GM18907 (cell line): ENCODE measurements at regions not wholly inside any gene's neighbourhood (a gene's known extent, or its start where the extent isn't known, plus 50 kb on each side); places are given as distances from the start of the nearest gene placed in this dataset.
"Not testable (repeated sequence)": the region's sequence is repeated elsewhere in the genome, so short reads cannot be mapped to it uniquely, and the experiment has no call there.

Experiments used
- ATAC-seq: cut with Tn5 transposase; IDR thresholded peaks from one replicate; pipeline ENCODE4 v1.9.1; 2021; ENCODE audit warnings: mild to moderate bottlenecking, moderate library complexity; ENCODE audit not compliant: unreplicated experiment

- ATAC-seq: no peak
Observed at GRCh38 chr5:93235761-93236160, 345.3 kb downstream of the NR2F1-AS1 start.

- ATAC-seq: no peak
Observed at GRCh38 chr5:93226202-93226735, 354.8 kb downstream of the NR2F1-AS1 start.

- no peak for ATAC-seq
Observed at GRCh38 chr5:93225748-93226147, 355.3 kb downstream of the NR2F1-AS1 start.

GRCh38 chr5:93224624-93225023 lies 356.4 kb downstream of the NR2F1-AS1 start:
- no peak for ATAC-seq

GRCh38 chr5:93221773-93222172 lies 359.2 kb downstream of the NR2F1-AS1 start:
- ATAC-seq: no peak

- ATAC-seq: no peak
Observed at GRCh38 chr5:93220431-93220830, 360.6 kb downstream of the NR2F1-AS1 start.

GRCh38 chr5:93219641-93220145 lies 361.3 kb downstream of the NR2F1-AS1 start:
- ATAC-seq: no peak

- ATAC-seq: not testable (repeated sequence)
Observed at GRCh38 chr5:93213111-93213794, 367.8 kb downstream of the NR2F1-AS1 start.

GRCh38 chr5:93209476-93209875 lies 371.5 kb downstream of the NR2F1-AS1 start:
- ATAC-seq: no peak

GRCh38 chr5:93208141-93208751 lies 372.8 kb downstream of the NR2F1-AS1 start:
- ATAC-seq: no peak

- no peak for ATAC-seq
Observed at GRCh38 chr5:93206203-93206602, 374.8 kb downstream of the NR2F1-AS1 start.

GRCh38 chr5:93201061-93201460 lies 380.0 kb downstream of the NR2F1-AS1 start:
- no peak for ATAC-seq

GRCh38 chr5:93196986-93197385 lies 384.0 kb downstream of the NR2F1-AS1 start:
- ATAC-seq: no peak

GRCh38 chr5:93193431-93194347 lies 387.3 kb downstream of the NR2F1-AS1 start:
- no peak for ATAC-seq

GRCh38 chr5:93192683-93193082 lies 388.3 kb downstream of the NR2F1-AS1 start:
- no peak for ATAC-seq

GRCh38 chr5:93192087-93192486 lies 388.9 kb downstream of the NR2F1-AS1 start:
- no peak for ATAC-seq

GRCh38 chr5:93191035-93191817 lies 389.8 kb downstream of the NR2F1-AS1 start:
- ATAC-seq: no peak

GRCh38 chr5:93189707-93190120 lies 391.3 kb downstream of the NR2F1-AS1 start:
- no peak for ATAC-seq

- ATAC-seq: no peak
Observed at GRCh38 chr5:93188876-93189485, 392.0 kb downstream of the NR2F1-AS1 start.
